ENCODE measurements at regions not wholly inside any gene's neighbourhood (a gene's known extent, or its start where the extent isn't known, plus 50 kb on each side); places are given as distances from the start of the nearest gene placed in this dataset.
"Not testable (repeated sequence)": the region's sequence is repeated elsewhere in the genome, so short reads cannot be mapped to it uniquely, and the experiment has no call there.

DNA sequence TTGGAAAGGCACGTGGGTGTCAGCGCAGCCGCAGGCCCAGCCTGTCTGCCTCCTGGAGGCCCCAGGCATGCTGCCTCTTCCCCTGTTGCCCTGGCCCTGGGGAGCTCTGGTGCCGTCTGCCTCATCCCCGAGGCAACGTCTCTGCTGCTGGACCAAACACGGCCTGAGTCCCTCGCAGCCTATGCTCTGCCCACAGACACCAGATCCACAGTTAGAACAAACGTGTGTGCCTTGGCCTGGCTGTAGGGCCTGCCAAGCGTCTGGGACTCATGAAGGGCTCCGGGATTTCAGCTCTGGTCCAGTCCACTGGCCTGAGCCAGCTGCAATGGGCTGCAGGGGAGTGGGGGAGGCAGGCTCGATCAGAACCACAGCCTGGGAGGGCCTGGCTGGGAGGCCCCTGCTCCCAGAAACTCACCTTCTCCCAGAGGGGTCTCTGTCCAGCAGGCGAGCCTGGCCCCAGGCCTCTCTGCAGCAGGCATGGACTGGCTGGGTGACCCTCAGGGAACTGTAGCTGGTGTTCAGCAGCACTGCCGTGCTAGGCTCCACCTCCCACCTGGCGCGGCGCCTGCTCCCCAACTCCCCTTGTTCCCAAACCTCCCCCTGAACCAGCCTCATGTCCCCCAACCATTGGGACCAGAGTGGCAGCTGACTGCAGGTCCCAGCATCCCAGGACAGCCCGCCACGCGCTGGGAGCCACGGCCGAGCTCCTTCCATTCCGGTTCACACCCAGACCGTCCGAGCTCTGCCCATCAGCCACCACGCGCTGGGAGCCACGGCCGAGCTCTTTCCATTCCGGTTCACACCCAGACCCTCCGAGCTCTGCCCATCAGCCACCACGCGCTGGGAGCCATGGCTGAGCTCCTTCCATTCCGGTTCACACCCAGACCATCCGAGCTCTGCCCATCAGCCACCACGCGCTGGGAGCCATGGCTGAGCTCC, 197.0 kb downstream of the DLL1 start:
- FAIRE-seq: no peak

DNA sequence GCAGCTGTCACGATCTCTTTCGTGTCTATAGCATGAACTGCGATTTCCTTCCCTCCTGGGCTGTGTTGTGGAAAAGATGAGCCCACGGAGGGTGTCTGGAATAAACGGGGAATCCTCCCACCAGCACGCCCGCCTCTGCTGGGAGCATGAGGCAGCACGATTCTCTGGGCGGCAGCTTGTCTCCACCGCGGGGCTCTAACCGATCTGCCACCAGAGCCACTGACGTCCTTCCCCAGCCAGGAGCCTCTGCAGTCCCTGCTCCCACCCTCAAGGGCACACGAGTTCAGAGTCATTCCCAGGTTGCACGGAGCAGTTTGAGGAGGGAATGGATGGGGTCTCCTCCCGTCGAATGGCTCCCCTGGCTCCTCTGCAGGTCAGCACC, 197.6 kb downstream of the DLL1 start:
- no peak for FAIRE-seq

DNA sequence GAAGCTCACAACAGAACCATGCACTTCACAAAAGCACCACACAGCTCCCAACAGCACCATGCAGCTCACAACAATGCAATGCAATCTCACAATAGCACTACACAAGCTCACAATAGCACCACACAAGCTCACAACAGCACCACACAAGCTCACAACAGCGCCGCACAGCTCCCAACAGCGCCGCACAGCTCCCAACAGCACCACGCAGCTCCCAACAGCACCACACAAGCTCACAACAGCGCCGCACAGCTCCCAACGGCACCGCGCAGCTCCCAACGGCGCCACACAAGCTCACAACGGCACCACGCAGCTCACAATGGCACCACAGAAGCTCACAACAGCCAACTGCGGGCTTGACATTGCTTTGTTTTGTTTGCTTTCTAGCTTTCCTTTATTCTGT, 198.1 kb downstream of the DLL1 start:
- no peak for FAIRE-seq

DNA sequence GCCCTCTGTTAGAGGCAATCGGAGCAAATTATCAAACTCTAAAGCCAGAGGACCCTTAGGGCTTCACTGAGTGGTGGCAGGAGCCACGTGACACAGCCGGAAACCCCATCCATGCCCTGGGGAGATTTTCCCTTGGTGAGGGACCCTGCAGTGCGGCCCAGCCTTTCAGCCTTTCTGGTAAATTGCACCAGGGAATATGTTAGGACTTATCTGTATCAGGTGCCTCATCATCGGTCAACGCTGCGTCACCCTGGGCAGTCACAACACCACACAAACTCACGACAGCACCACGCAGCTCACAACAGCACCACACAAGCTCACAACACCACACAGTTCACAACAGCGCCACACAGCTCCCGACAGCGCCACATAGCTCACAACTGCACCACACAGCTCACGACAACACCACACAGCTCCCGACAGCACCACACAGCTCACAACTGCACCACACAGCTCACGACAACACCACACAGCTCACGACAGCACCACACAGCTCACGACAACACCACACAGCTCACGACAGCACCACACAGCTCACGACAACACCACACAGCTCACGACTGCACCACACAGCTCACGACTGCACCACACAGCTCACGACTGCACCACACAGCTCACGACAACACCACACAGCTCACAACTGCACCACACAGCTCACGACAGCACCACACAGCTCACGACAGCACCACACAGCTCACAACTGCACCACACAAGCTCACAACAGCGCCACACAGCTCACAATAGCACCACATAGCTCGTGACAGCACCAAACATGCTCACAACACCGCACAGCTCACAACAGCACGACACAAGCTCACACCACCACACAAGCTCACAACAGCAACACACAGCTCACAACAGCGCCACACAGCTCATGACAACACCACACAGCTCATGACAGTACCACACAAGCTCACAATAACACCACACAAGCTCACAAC, 199.0 kb downstream of the DLL1 start:
- no peak for FAIRE-seq

DNA sequence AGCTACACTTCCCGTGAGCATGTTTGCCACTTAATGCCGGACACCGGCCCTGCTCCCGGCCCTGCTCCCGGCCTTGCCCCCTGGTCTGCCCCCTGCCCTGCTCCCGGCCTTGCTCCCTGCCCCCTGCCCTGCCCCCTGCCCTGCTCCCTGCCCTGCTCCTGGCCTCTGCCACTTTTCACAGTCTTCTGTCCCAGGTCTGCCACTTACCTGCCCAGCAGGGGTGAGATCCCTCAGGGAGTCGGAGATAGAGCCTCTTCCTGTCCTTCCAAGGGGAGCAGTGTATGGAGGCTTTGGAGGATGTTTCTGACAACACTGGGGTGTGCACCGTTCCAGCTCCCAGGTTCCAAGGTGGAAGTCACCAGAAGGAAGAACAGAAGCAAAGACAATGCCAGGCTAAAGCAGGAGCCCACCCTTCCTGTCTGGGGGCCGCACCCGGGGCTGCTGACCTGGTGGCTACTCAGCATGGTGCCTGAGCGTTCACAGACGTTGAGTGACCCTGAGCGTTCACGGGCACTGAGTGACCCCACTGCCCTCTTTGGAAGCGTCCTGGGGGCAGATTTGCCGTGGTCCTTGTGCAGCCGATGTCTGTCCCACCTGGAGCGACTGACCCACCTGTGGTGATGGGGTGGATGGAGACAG, 199.8 kb downstream of the DLL1 start:
- no peak for FAIRE-seq

DNA sequence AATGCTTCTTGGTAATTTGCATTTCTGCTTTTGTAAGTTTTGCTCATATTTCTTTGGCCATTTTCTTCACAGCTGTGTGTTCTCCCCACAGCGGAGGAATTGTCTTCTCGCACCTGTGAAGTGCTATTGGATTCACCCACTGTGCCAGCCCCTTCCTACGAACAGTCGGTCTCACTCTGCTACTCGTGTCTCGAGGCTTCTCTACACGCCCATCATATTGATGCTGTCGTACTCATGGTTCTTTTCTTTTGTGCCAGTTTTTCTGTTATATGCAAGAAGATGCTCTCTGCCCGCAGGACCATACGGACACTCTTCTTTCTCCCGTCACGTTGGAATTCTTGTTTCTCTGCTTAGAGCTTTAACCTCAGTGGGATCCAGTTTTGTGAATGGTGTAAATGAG, 200.3 kb downstream of the DLL1 start:
- FAIRE-seq: no peak

DNA sequence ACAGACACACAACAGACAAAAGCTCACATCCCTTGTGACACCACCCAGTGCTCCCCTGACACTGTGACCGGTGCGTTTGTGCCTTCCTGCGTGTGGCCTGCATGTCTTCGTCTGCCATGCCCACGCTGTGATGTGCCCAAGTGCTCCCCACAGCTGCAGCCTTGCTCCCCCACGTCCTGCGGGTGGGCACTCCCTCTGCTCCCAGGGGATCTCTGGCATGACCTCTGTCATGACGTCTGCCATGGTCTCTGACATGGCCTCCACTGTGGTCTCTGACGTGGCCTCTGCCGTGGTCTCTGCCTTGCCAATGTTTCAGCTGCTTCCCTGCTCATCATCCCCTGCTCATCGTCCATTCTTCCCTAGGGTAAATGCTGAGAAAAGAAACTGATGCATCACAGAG, 200.9 kb downstream of the DLL1 start:
- FAIRE-seq: no peak

DNA sequence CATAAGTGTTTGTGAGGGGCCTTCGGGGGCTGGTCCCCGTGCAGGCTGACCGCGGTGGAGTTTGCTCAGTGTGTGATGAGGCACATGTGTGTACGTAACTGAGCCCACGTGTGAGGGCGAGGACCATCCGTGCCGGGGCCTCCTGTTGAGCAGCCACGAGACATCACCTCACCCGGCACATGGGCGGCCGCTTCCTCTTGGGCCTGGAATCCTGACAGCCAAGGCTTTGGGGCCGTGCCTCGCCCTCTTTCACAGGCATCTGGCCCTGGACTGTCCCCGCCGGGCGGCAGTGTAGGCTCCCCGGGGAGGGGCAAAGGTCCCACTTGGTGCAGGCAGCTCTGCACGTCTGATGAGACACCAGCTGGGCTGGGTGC, 202.3 kb downstream of the DLL1 start:
- no peak for FAIRE-seq

DNA sequence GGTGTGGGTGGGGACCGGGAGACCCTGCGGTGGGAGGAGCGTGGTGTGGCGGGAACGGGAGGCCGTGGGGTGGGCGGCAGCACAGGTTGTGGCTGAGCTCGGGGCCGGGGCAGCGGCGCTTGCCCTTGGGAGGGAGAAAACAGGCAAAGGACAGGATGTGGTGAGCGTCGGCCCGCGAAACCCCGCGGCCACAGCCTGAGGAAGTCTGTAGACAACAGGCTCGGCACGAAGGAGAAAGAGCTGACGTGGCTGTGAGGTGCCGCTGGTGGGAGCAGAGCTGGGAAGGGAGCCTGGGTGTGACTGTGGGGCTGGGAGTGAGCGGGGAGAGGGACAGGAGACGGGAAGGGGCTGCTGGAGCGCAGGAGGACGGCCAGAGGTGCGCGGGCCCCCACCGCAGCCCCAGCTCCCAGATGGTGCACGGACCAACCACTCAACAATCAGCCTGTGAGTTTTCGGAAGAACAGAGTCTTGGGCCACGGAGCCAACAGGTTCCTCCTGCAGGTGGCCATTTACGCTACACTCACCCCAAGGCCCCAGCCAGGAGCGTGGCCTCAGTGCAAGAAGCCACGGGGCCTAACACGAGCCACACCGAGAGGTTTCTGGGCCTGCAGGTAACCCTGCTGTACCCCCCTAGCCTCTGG, 202.8 kb downstream of the DLL1 start:
- FAIRE-seq: no peak

DNA sequence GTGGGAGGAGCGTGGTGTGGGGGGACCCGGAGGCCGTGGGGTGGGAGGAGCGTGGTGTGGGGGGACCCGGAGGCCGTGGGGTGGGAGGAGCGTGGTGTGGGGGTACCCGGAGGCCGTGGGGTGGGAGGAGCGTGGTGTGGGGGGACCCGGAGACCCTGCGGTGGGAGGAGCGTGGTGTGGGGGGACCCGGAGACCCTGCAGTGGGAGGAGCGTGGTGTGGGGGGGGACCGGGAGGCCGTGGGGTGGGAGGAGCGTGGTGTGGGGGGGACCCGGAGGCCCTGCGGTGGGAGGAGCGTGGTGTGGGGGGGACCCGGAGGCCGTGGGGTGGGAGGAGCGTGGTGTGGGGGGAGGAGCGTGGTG, 203.5 kb downstream of the DLL1 start:
- not testable (repeated sequence) for FAIRE-seq

DNA sequence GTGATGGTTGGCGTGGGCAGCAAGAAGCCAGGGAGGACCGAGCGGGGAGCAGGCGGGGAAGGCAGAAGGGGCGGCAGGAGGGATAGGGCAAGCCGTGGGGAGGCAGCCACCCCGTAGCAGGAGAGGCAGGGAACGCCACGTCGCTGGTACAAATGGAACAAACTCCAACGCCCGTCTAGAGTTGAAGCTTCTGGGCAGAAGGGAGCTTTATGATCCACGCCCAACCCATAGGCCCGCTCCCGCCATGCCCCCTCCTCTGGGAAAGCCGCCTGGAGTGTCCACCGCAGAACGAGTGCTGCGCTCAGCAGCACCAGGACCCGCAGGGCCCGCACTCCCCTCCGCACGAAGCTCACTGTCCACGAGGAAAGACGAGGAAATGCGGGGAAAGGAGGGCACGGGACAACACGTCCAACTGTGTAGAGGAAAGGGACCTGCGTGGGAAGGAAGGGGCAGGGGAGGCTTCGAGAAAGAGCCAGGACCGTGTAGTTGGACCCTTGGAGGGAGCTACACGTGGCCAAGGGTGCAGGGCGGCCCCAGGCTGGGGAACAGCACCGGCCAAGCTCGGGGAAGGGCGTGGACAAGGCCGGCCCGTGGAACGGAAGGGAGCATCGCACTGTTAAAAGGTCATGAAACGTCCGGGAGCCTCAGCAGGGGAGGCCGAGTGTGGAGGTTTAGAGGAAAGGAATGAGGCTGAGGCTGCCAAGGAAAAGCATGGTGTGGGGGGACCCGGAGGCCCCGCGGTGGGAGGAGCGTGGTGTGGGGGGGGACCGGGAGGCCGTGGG, 204.0 kb downstream of the DLL1 start:
- FAIRE-seq: no peak

DNA sequence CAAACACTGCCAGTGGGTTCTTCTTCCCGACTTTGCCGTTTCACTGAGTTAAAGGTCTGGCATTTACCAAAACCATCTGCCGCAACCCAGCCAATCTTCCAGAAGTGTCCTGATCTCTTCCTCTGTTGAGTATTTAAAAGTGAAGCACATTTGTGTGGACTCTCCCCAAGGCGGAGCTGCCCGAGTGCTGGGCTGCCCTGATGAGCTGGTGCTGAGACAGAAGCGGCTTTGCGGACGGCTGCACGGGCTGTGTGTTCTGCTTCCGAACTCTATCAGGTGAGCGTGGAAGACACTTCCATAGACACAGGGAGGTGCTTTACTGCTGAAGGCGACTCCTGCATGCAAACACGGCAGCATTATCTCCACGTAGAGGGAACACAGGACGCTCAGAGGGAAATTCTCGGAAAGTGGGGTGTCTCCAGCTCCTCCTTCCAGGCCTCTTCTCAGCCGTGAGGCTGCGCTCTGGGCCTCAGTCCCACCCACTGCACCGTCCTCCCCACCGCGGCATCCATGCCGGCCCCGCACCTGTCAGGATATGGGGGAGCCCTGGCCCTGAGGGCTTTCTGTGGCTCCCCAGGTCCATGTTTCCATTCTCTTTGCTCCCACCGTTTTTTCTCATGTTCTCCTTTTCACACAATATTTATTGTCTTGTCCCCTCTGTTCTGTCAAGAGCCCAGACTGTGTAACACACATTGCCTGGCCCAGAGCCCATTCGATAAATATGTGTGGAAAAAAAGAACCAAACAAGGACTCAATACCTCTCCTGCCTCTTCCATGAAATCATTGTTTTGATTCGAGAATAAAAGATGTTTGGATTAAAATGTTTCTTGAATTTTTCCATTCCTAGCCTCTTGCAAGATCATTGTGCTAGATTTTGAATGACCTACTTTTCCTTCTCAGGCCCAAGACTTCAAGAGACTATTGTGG, 205.1 kb downstream of the DLL1 start:
- FAIRE-seq: no peak

DNA sequence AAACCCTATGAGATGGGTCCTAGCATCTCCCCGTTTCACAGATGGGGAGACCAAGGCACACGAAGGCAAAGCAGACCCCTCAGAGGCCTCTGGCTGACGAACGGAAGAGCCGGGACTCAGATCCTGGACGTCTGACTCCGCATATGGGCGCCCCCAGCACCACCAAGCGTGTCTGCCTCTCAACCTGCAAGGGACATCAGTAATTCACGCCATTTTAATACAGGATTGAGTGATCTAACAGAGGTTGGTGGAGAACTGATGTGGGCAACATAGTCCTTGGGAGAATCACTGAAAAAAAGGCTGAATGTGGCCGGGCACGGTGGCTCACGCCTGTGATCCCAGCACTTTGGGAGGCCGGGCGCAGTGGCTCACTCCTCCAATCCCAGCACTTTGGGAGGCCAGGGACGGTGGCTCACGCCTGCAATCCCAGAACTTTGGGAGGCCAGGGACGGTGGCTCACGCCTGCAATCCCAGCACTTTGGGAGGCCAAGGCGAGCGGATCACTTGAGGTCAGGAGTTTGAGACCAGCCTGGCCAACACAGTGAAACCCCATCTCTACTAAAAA, 206.6 kb downstream of the DLL1 start:
- no peak for FAIRE-seq

DNA sequence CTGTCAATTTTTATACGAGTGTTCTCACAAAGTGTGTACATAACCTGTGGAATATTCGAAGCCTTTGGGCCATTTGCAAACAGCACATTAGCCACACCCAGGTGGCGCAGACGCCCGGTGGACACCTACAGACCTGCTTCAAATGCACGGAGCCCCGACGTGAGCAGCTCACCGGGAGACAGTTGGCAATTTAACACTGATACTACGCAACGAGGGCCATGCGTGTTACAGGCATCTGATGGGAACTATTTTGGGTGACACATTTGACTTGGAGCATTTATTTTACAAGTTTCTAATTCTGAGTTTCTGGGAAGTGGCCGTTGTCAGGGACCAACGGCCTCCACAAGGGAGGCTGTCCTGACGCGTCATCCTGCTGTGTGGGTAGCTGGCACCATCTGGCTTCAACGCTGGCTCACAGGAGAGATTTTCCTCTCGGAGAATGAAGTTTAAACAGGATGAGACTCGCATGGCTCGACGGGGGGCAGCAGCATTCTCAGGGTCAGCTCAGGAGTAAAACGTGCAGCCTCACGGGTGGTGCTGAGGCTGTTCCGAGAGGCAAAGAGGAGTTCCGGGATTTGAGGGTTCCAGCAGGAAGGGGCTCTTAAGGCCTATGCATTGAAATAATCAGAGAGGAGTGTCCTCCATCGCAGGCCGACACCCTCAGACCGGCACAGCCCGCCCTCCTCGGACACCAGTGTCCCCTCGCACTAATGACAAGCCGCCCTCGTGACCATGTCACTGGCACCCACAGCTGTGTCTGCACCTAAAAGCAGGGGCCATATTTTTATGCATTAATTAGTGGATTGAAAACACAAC, 207.4 kb downstream of the DLL1 start:
- FAIRE-seq: no peak

DNA sequence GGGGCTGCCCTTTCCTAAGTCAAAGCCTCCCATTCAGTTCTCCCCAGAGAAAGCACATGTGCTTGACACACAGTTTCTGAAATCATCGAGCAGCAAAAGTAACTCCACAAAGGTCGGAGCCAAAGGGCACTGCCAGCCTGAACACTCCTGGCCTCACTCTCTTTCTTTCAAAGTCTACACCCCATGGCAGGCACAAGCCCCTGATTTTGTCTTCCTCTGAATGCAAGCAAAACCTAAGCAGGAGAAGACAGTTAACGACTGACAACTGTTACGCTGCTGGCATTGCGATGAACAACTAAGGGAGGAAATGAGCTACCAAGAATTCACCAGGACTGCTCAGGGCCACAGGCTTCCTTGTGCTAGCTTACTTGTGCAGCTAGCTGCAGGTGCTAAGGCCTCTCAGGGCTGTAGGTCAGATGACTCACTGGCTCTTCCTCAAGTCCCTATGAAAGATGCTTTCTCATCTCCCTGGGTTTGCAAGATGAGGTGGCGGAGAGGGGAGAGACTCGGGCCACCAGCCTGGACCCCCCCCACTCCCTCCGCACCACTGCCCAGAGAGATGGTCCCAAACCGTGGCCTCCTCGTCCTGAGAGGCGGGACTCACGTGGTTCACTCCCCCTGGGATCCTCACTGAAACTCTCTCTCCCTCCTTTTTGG, 208.2 kb downstream of the DLL1 start:
- no peak for FAIRE-seq

DNA sequence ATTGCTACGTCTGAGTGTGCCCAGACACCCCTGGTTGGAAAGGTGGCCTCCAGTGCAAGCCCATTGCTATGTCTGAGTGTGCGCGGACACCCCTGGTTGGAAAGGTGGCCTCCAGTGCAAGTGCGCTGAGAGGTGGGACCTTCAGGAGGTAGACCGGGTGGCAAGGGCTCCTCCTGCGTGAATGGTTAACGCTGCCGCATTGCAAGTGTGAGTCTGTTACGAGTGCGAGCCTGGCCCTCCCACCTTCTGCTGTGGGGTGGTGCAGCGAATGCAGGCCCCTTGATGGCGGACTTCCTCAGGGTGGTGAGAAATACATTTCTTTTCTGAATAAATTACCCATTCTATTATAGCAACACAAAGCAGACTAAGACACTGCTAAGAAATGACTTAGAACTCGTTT, 208.8 kb downstream of the DLL1 start:
- no peak for FAIRE-seq

DNA sequence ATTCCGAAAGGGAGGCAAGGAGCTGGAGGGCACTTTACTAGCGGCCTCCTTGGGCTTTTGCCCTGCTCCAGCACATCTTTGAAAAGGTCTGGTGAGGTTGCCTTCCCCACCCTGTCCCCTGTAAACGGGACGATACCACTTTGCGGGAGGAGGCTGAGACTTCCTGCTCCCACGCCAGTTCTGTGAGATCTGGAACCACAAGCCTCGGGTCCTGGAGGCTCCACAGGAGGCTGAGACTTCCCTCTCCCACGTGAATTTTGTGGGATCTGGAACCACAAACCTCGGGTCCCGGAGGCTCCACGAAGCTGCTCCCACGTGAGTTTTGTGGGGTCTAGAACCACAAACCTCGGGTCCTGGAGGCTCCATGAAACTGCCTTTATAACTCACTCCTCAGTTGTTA, 209.3 kb downstream of the DLL1 start:
- no peak for FAIRE-seq

DNA sequence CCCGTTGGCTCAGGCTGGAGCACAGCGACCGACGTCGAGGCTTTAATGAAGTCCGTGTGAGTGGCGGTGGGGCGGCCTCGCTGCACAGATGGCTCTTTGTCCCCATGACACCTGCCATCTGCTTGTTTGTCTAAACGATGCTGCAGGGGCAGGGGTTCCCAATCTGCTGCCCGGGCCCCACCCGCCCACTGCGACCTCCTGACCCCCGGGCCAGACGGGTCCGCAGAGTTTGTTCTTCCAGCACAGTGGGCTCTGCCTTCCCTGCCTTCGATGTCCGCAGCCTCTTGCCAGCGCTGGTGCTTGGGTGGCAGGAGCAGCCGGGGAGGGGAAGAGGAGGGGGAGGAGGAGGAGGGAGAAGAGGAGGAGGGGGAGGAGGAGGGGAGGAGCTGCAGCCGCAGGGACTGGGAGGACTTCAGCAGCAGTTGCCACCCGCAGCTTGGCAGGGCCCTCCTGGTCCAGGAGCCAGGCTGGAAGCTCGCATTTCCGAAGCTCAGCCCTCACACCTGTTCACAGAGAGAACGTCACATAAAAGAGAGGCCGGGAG, 210.0 kb downstream of the DLL1 start:
- no peak for FAIRE-seq

Data from colon (tissue), 2 donors.